NCI-H146 treated with DMSO at 0.1 percent for 48 hours (cell line): ENCODE measurements at regions not wholly inside any gene's neighbourhood (a gene's known extent, or its start where the extent isn't known, plus 50 kb on each side); places are given as distances from the start of the nearest gene placed in this dataset.

Experiments
- DNase-seq: peaks from one replicate; lab custom pipeline; 2025; ENCODE audit not compliant: unreplicated experiment; lab: John Stamatoyannopoulos, UW

- no peak for DNase-seq
These were observed 280.5 kb downstream of the RRAGC start for GRCh38 chr1:38579056-38579455.

GRCh38 chr1:38578271-38578951 lies 281.2 kb downstream of the RRAGC start:
- no peak for DNase-seq

- DNase-seq: no peak
These were observed 281.7 kb downstream of the RRAGC start for GRCh38 chr1:38577937-38578270.

- no peak for DNase-seq
These were observed 282.2 kb downstream of the RRAGC start for GRCh38 chr1:38577385-38577784.

- no peak for DNase-seq
These were observed 283.3 kb downstream of the RRAGC start for GRCh38 chr1:38576241-38576640.

- DNase-seq: no peak
These were observed 287.8 kb downstream of the RRAGC start for GRCh38 chr1:38571726-38572125.

- DNase-seq: no peak
These were observed 289.0 kb downstream of the RRAGC start for GRCh38 chr1:38570657-38570975.

- no peak for DNase-seq
These were observed 289.5 kb downstream of the RRAGC start for GRCh38 chr1:38569932-38570656.

- DNase-seq: no peak
These were observed 291.3 kb downstream of the RRAGC start for GRCh38 chr1:38568061-38568857.

GRCh38 chr1:38567401-38567800 lies 292.2 kb downstream of the RRAGC start:
- DNase-seq: no peak

GRCh38 chr1:38565020-38565491 lies 294.5 kb downstream of the RRAGC start:
- no peak for DNase-seq

- no peak for DNase-seq
These were observed 295.4 kb downstream of the RRAGC start for GRCh38 chr1:38563942-38564735.

GRCh38 chr1:38561725-38562124 lies 297.8 kb downstream of the RRAGC start:
- DNase-seq: no peak

GRCh38 chr1:38561110-38561509 lies 298.5 kb downstream of the RRAGC start:
- no peak for DNase-seq

GRCh38 chr1:38560457-38560856 lies 299.1 kb downstream of the RRAGC start:
- DNase-seq: no peak

- DNase-seq: no peak
These were observed 300.0 kb downstream of the RRAGC start for GRCh38 chr1:38559446-38560165.

GRCh38 chr1:38558500-38559445 lies 300.8 kb downstream of the RRAGC start:
- no peak for DNase-seq

GRCh38 chr1:38558055-38558454 lies 301.5 kb downstream of the RRAGC start:
- DNase-seq: no peak

GRCh38 chr1:38555594-38555993 lies 304.0 kb downstream of the RRAGC start:
- DNase-seq: no peak
